PC-3 (cell line): ENCODE measurements at regions not wholly inside any gene's neighbourhood (a gene's known extent, or its start where the extent isn't known, plus 50 kb on each side); places are given as distances from the start of the nearest gene placed in this dataset.

Source experiments
- EZH2 ChIP-seq: fragments of 300-600 bp; sonication (generic); IDR thresholded peaks from one replicate; pipeline ENCODE4 v1.6.1; 2017; ENCODE audit warnings: antibody characterized with exemption, mild to moderate bottlenecking, low read length; ENCODE audit not compliant: unreplicated experiment
- EZH2phosphoT487 ChIP-seq: fragments of 300-600 bp; sonication (generic); IDR thresholded peaks from 2 replicates; pipeline ENCODE4 v1.6.1; 2018; ENCODE audit warnings: mild to moderate bottlenecking, antibody characterized with exemption, low read length, borderline replicate concordance
- TF ChIP-seq, protein P1 (sequence below): fragments of 300-600 bp; sonication (generic); conservative IDR thresholded peaks from 2 replicates; pipeline ENCODE4 v1.5.1; 2017; ENCODE audit warnings: antibody characterized with exemption, low read depth, mild to moderate bottlenecking, low read length

DNA sequence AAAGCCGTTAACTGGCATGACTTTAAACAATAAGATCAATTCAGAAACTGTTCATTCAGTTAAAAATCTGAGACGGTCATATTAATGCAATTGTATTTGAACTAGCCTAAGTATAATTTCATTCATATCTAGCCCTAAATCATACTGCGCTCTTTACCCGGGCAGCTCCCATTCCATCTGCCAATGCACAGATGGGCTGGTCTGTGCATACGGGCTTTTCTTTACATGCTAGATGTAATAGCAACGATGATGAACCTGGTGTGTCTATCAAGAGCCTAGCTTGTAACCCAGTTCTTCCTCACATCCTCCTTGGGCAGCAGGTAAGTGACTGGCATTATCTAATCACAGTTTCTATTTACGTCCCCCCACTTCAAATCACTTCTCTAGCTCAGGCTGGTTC is 631.5 kb upstream of the KLHL29 start:
- TF ChIP-seq EZH2phosphoT487 (no peak), EZH2 (no peak)
- TF ChIP-seq, protein P1, sequence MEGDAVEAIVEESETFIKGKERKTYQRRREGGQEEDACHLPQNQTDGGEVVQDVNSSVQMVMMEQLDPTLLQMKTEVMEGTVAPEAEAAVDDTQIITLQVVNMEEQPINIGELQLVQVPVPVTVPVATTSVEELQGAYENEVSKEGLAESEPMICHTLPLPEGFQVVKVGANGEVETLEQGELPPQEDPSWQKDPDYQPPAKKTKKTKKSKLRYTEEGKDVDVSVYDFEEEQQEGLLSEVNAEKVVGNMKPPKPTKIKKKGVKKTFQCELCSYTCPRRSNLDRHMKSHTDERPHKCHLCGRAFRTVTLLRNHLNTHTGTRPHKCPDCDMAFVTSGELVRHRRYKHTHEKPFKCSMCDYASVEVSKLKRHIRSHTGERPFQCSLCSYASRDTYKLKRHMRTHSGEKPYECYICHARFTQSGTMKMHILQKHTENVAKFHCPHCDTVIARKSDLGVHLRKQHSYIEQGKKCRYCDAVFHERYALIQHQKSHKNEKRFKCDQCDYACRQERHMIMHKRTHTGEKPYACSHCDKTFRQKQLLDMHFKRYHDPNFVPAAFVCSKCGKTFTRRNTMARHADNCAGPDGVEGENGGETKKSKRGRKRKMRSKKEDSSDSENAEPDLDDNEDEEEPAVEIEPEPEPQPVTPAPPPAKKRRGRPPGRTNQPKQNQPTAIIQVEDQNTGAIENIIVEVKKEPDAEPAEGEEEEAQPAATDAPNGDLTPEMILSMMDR, result no peak
